ENCODE measurements at regions not wholly inside any gene's neighbourhood (a gene's known extent, or its start where the extent isn't known, plus 50 kb on each side); places are given as distances from the start of the nearest gene placed in this dataset.

- TF ChIP-seq CTCF (IDR thresholded peaks at IDR 0.05) (no peak), POLR2A (IDR thresholded peaks at IDR 0.05) (no peak), EP300 (IDR thresholded peaks at IDR 0.05) (no peak)
Measured at GRCh38 chr18:76750269-76750668, 72.1 kb upstream of the ZNF236 start.

Measured in sigmoid colon (tissue), 4 donors.